GM12878 (cell line): ENCODE measurements at regions not wholly inside any gene's neighbourhood (a gene's known extent, or its start where the extent isn't known, plus 50 kb on each side); places are given as distances from the start of the nearest gene placed in this dataset.

Experiments
- ATAC-seq: fragments of 200-7000 bp; cut with Tn5 transposase; 3 replicates; pipeline ENCODE4 v1.9.1; 2020; ENCODE audit warnings: mild to moderate bottlenecking, moderate library complexity
- BruUV-seq: library from RNA; stranded (reverse); fragments of 400-500 nt; replicated peaks from 2 replicates; lab custom pipeline; 2021; lab: Mats Ljungman, UMichigan
- CTCF ChIA-PET: fragments of 300-600 bp; sonication (Branson Sonifier 250); formaldehyde crosslinking; extraction: SDS; loops from one replicate; lab custom pipeline; 2021; ENCODE audit warnings: inconsistent platforms; lab: Yijun Ruan, JAX
- POLR2A ChIA-PET: fragments of 350-600 bp; formaldehyde crosslinking; extraction: SDS; loops from one replicate; lab custom pipeline; 2021; ENCODE audit warnings: inconsistent platforms; lab: Charles Lee
- RAD21 ChIA-PET: fragments of 300-600 bp; sonication (Branson Sonifier 250); formaldehyde crosslinking; loops from one replicate; lab custom pipeline; 2023; ENCODE audit warnings: antibody characterized with exemption; ENCODE audit not compliant: unreplicated experiment; lab: Charles Lee
- SMC1A ChIA-PET: fragments of 300-600 bp; sonication (Branson Sonifier 250); formaldehyde crosslinking; loops from one replicate; lab custom pipeline; 2023; ENCODE audit not compliant: unreplicated experiment, uncharacterized antibody; lab: Charles Lee
- DNase-seq: peaks from one replicate; pipeline ENCODE4 v3.0.0-alpha.2; 2011; ENCODE audit warnings: low read depth, low spot score
- FAIRE-seq: peaks from 3 replicates; lab custom pipeline; 2011; peaks lifted over from hg19 to GRCh38; lab: Jason Lieb, UNC
- H2AFZ ChIP-seq: 2 replicates; pipeline ENCODE4 v1.6.0; 2011; ENCODE audit warnings: low read depth, low read length, control low read depth; ENCODE audit not compliant: control insufficient read depth
- H3K27ac ChIP-seq: 2 replicates; pipeline ENCODE4 v1.5.1; 2011; ENCODE audit warnings: control low read depth; ENCODE audit not compliant: control insufficient read depth, insufficient read depth
- H3K27me3 ChIP-seq, 2 experiments: replicated peaks in 1 of 2; 2 replicates each; pipeline versions ENCODE4 v1.6.0 to v1.6.1; 2011; ENCODE audit warnings: low read length in 1 of 2; ENCODE audit not compliant: control insufficient read depth in 2 of 2, insufficient read depth in 2 of 2
- H3K36me3 ChIP-seq, 2 experiments: 2 replicates each; pipeline ENCODE4 v1.5.1; 2011; ENCODE audit warnings: low read length in 1 of 2; ENCODE audit not compliant: control insufficient read depth in 2 of 2, insufficient read depth in 2 of 2
- H3K4me1 ChIP-seq: 2 replicates; pipeline ENCODE4 v1.6.1; 2011; ENCODE audit warnings: mild to moderate bottlenecking, low read length, moderate library complexity, mixed read lengths; ENCODE audit not compliant: control insufficient read depth, insufficient read depth
- H3K4me2 ChIP-seq: 2 replicates; pipeline ENCODE4 v1.6.0; 2011; ENCODE audit warnings: control low read depth; ENCODE audit not compliant: control insufficient read depth, insufficient read depth
- H3K4me3 ChIP-seq: fragments of 200-600 bp; sonication (generic); 2 replicates; pipeline ENCODE4 v1.5.1; 2016
- H3K79me2 ChIP-seq: 2 replicates; pipeline ENCODE4 v1.6.0; 2011; ENCODE audit warnings: low read length; ENCODE audit not compliant: control insufficient read depth, insufficient read depth
- H3K9ac ChIP-seq: 2 replicates; pipeline ENCODE4 v1.8.0; 2011; ENCODE audit warnings: low read length, control low read depth, mixed read lengths; ENCODE audit not compliant: control insufficient read depth, insufficient read depth
- H3K9me3 ChIP-seq: replicated peaks from 3 replicates; pipeline ENCODE4 v1.5.1; 2011; ENCODE audit warnings: mild to moderate bottlenecking, low read length; ENCODE audit not compliant: control insufficient read depth, insufficient read depth
- H4K20me1 ChIP-seq: 2 replicates; pipeline ENCODE4 v1.6.0; 2011; ENCODE audit not compliant: control insufficient read depth, insufficient read depth
- BACH1 ChIP-seq: fragments of 450-650 bp; IDR thresholded peaks from 2 replicates; pipeline ENCODE4 v1.6.1; 2017; ENCODE audit warnings: mild to moderate bottlenecking, borderline replicate concordance
- CBFB ChIP-seq: IDR thresholded peaks from 2 replicates; pipeline ENCODE4 v1.6.1; 2016; ENCODE audit warnings: antibody characterized with exemption, low read depth
- CBX5 ChIP-seq: sonication (generic); IDR thresholded peaks from 2 replicates; pipeline ENCODE4 v1.6.1; 2016; ENCODE audit warnings: low read depth, moderate library complexity, mild to moderate bottlenecking, inconsistent platforms
- CEBPB ChIP-seq, 2 experiments: fragments of 150-350 bp in 1 of 2; IDR thresholded peaks; 2 replicates each; pipeline ENCODE4 v1.6.1; 2012 to 2014; ENCODE audit warnings: low read depth in 2 of 2, low read length in 2 of 2, borderline replicate concordance in 1 of 2, inconsistent platforms in 1 of 2
- CREB1 ChIP-seq: IDR thresholded peaks from 2 replicates; pipeline ENCODE4 v1.6.1; 2012; ENCODE audit warnings: low read depth, mild to moderate bottlenecking, inconsistent platforms
- CREM ChIP-seq: IDR thresholded peaks from 2 replicates; pipeline ENCODE4 v1.6.1; 2014; ENCODE audit warnings: antibody characterized with exemption, low read depth
- CUX1 ChIP-seq: IDR thresholded peaks from 2 replicates; pipeline ENCODE4 v1.6.1; 2012; ENCODE audit warnings: improper control_type of control experiment, low read depth, low read length; ENCODE audit not compliant: insufficient replicate concordance
- E2F8 ChIP-seq: fragments of 450-650 bp; IDR thresholded peaks from 2 replicates; pipeline ENCODE4 v1.6.1; 2018; ENCODE audit warnings: mild to moderate bottlenecking, low read depth, moderate library complexity; ENCODE audit not compliant: partially characterized antibody
- EP300 ChIP-seq, 2 experiments: fragments of 150-350 bp in 1 of 2; IDR thresholded peaks; 2 replicates each; pipeline ENCODE4 v1.6.1; 2011 to 2012; ENCODE audit warnings: low read depth in 2 of 2, low read length in 2 of 2, borderline replicate concordance in 1 of 2, improper control_type of control experiment in 1 of 2, inconsistent platforms in 1 of 2; ENCODE audit not compliant: control insufficient read depth in 1 of 2
- FOXM1 ChIP-seq: IDR thresholded peaks from 2 replicates; pipeline ENCODE4 v1.6.1; 2012; ENCODE audit warnings: low read depth, mild to moderate bottlenecking, inconsistent platforms, low read length, moderate library complexity
- HDAC6 ChIP-seq: fragments of 200-600 bp; sonication (generic); IDR thresholded peaks from one replicate; pipeline ENCODE4 v1.8.0; 2017; ENCODE audit warnings: antibody characterized with exemption; ENCODE audit not compliant: unreplicated experiment
- KAT2A ChIP-seq: conservative IDR thresholded peaks from 2 replicates; pipeline ENCODE4 v1.6.1; 2011; ENCODE audit warnings: low read depth, low read length; ENCODE audit not compliant: control insufficient read depth
- NFYB ChIP-seq: IDR thresholded peaks from 2 replicates; pipeline ENCODE4 v1.6.1; 2011; ENCODE audit warnings: low read depth, mild to moderate bottlenecking, low read length, improper control_type of control experiment, moderate library complexity; ENCODE audit not compliant: insufficient read depth
- RBBP5 ChIP-seq: fragments of 200-600 bp; sonication (generic); conservative IDR thresholded peaks from 2 replicates; pipeline ENCODE4 v1.6.1; 2016
- SIX5 ChIP-seq: IDR thresholded peaks from 2 replicates; pipeline ENCODE4 v1.6.1; 2011; ENCODE audit warnings: mild to moderate bottlenecking, low read depth, low read length, moderate library complexity; ENCODE audit not compliant: severe bottlenecking
- SUZ12 ChIP-seq: fragments of 200-600 bp; sonication (generic); IDR thresholded peaks from one replicate; pipeline ENCODE4 v1.6.1; 2018; ENCODE audit warnings: antibody characterized with exemption, mild to moderate bottlenecking; ENCODE audit not compliant: unreplicated experiment
- TBL1XR1 ChIP-seq: IDR thresholded peaks from 2 replicates; pipeline ENCODE4 v1.6.1; 2012; ENCODE audit warnings: low read depth, low read length, improper control_type of control experiment
- TCF7 ChIP-seq: IDR thresholded peaks from 2 replicates; pipeline ENCODE4 v1.6.1; 2014; ENCODE audit warnings: antibody characterized with exemption, borderline replicate concordance
- WGBS: methylation state at CpG from one replicate; pipeline ENCODE4 v1.1.6; 2016; ENCODE audit warnings: low lambda C conversion rate; ENCODE audit not compliant: insufficient replicate concordance, insufficient coverage; ENCODE audit errors: missing lambda C conversion rate; 5-methylcytosine and 5-hydroxymethylcytosine counted together
- in situ Hi-C: fragments of 300-500 bp; cut with MboI; formaldehyde crosslinking; loops from 9 replicates; pipeline ENCODE4 v1.14.3; 2018; ENCODE audit warnings: mixed read lengths
- intact Hi-C: fragments of 100-400 bp; cut with micrococcal nuclease; formaldehyde crosslinking; loops from one replicate; pipeline ENCODE4 v1.14.2; 2022; ENCODE audit not compliant: unreplicated experiment

- no peak overlapping the region for H3K27ac ChIP-seq
- no peak overlapping the region for H3K9ac ChIP-seq
- H3K4me1 ChIP-seq, result no peaks in the 10 kb centered on the region
- H4K20me1 ChIP-seq, result no peaks in the 10 kb centered on the region
- ATAC-seq, result no peak
- CTCF ChIA-PET, result no interaction called here
- no TSS peak for BruUV-seq
- H3K9me3 ChIP-seq, result no peaks in the 10 kb centered on the region
- H3K4me2 ChIP-seq, result no peak overlapping the region
- H3K4me3 ChIP-seq, result no peak overlapping the region
- H3K36me3 ChIP-seq, result no peaks in the 10 kb centered on the region
- H3K27me3 ChIP-seq, result no peaks in the 10 kb centered on the region; a peak in 1 of 4 replicates
- H2AFZ ChIP-seq, result no peak overlapping the region
- H3K79me2 ChIP-seq, result no peaks in the 10 kb centered on the region
- POLR2A ChIA-PET, result interaction anchor here (0.6 kb wide), 1 partner anchor 15 kb away, joined by 3 read pairs; no protein-coding TSS in a partner anchor
- WGBS, result 90% methylated on average over 2 of the region's 2 CpGs
- intact Hi-C loops (no loop called here), in situ Hi-C loops (no loop called here)
- RAD21 ChIA-PET, result no interaction called here
- no peak for TF ChIP-seq CREM
- no peak for TF ChIP-seq HDAC6
- no peak for TF ChIP-seq KAT2A
- no peak for TF ChIP-seq SIX5
- no peak for TF ChIP-seq SUZ12
- no peak for TF ChIP-seq BACH1
- TF ChIP-seq CBFB, result no peak
- no peak for TF ChIP-seq NFYB
- TF ChIP-seq TCF7, result no peak
- TF ChIP-seq CREB1, result no peak
- no peak for TF ChIP-seq TBL1XR1
- TF ChIP-seq FOXM1, result no peak
- no peak for TF ChIP-seq RBBP5
- TF ChIP-seq CEBPB (IDR thresholded peaks at IDR 0.05; ENCODE audit: borderline replicate concordance in 1 of 2, low read depth in 2 of 2, low read length in 2 of 2), result no peak
- no peak for TF ChIP-seq EP300 (IDR thresholded peaks at IDR 0.05; ENCODE audit: borderline replicate concordance in 1 of 2, control insufficient read depth in 1 of 2, low read depth in 2 of 2, low read length in 2 of 2)
- TF ChIP-seq CUX1, result no peak
- no peak for TF ChIP-seq E2F8
- no peak for TF ChIP-seq CBX5
- SMC1A ChIA-PET, result interaction anchor here (1.1 kb wide), 1 partner anchor 9 kb away, joined by 3 read pairs; no protein-coding TSS in a partner anchor
- no peak for DNase-seq
- no peak for FAIRE-seq
These were observed 195.2 kb downstream of the MTCL1 start for GRCh38 chr18:8900552-8900951.
